ENCODE measurements at regions not wholly inside any gene's neighbourhood (a gene's known extent, or its start where the extent isn't known, plus 50 kb on each side); places are given as distances from the start of the nearest gene placed in this dataset.
"Not testable (repeated sequence)": the region's sequence is repeated elsewhere in the genome, so short reads cannot be mapped to it uniquely, and the experiment has no call there.

- no peak for DNase-seq
Measured at GRCh38 chr5:174583071-174583470, 141.3 kb upstream of the MSX2 start.

DNA sequence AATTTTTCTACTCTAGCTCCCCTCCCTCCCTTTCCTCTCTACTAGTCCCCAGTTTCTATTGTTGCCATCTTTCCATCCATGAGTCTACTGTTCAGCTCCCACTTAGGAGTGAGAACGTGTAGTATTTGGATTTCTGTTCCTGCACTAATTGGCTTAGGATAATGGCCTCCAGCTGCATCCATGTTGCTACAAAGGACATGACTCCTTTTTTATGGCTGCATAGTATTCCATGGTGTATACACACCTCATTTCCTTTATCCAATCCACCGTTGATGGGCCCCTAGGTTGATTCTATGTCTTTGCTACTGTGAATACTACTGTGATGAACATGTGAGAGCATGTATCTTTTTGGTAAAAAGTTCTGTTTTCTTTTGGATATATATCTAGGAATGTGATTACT is 138.9 kb upstream of the MSX2 start:
- no peak for DNase-seq

- not testable (repeated sequence) for DNase-seq
Measured at GRCh38 chr5:174586163-174586562, 138.2 kb upstream of the MSX2 start.

DNA sequence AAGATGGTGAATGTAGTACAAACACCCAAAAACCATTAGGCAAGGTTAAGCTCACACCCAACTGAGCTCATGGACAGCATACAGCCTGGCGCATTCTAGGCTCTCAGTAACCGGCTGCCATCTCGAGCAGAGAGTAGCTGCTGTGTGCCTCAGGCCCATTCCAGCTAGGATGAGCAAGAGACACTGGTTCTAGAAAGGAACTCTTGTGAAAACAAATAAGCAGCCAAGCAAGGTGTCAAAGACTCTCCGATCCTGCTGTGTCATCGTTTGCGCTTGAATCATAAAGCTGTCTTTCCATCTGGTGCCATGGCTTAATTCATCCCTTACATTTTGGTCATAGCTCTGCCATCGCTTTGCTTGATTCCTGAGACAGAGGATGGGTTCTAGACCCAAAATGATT is 135.4 kb upstream of the MSX2 start:
- DNase-seq = no peak

DNA sequence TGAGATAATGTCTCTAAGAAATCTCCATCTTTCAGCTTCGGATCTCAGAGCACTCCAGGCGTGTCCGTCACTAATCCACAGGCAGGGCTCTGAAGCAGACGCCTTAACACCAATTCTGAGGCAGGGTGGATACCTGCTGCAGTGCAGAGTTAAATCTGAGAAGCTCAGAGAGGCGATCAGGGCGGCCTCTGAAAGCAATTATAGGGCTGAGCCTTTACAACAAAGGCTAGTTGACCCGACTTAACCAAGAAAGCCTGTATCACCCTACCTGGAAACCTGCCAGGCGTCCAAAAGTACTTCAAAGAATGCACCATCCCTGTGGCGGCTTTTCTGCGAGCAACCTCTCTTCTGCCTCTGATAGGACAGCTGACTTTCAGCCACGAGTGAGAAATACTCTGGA is 134.8 kb upstream of the MSX2 start:
- no peak for DNase-seq

- DNase-seq = no peak
Measured at GRCh38 chr5:174590820-174591219, 133.6 kb upstream of the MSX2 start.

GRCh38 chr5:174596429-174596828 is 128.0 kb upstream of the MSX2 start:
- DNase-seq = no peak

GRCh38 chr5:174599992-174600391 is 124.4 kb upstream of the MSX2 start:
- DNase-seq = no peak

- DNase-seq = no peak
Measured at GRCh38 chr5:174601946-174602345, 122.4 kb upstream of the MSX2 start.

DNA sequence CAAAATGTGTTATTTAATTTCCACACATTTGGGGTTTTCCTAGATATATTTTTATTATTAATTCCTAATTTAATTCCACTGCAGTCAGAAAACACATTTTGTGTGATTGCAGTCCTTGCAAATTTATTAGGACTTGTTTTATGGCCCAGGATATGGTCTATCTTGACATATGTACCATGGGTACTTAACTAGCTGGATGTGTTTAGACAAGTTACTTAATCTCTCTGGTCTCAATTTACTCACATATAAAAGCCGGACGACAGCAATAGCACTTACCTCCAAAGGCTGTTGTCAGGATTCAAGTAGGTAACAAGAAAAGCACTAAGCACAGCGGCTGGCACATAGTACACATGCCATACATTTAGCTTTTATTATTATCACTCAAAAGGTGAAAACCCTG is 118.2 kb upstream of the MSX2 start:
- no peak for DNase-seq

DNA sequence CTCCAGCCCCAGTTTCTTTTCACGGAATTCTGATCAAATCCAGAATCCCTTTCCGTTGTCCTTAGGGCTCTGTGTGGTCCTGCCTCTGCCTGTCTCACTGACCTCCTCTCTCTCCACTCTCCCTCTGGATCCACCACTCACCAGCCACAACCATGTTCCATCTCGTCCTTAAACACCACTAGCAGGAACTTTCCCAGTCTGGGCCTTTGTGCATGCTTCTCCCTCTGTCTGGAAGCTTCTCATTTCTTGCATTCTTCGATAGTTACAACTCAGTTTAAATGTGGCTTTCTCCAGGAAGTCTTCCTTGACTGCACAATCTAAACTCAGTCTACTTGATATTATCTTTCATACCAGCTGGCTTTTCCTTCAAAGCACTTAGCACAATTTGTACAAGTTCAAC is 117.7 kb upstream of the MSX2 start:
- no peak for DNase-seq

- no peak for DNase-seq
Measured at GRCh38 chr5:174607205-174607604, 117.2 kb upstream of the MSX2 start.

GRCh38 chr5:174607916-174608315 is 116.5 kb upstream of the MSX2 start:
- DNase-seq = no peak

GRCh38 chr5:174608631-174609097 is 115.7 kb upstream of the MSX2 start:
- peak in 27 of 51 donors; percentile 1 to 49 (median 12) for DNase-seq

DNA sequence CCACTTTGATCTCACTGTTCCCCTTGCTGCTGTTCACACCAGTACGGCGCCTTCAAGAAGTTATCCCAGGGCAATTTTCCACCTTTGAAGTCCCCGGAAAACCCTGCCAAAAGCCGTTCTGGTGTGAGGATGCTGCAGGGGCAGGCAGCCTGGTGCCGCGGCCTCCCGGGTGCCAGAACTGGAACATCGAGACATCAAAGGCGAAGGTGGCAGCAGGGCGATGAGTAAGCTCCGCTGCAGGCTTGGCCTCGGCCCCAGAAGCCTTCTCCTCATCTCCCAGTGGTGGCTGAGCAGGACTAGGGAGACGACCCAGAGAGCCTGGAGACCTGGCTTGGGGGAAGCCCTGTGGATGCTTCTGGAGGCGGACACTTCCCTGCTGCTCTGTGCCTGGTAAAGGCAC is 115.3 kb upstream of the MSX2 start:
- DNase-seq = no peak

DNA sequence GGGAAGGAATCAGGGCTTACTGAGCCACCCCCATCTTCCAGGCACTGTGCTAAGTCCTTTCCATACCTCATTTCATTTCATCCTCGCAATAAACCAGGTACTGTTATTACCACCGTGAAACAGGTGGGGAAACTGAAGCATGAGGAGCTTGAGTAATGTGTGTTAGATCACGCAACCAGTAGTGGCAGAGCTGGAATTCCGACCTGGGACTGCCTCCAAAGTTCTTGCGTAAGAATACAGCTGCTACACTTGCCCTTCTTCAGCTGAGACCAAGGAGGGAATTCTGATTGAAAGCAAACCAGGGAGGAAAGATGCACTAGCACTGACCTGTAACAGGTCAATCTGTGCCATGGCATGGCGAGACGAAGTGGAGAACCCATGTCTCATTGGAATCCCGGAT is 113.4 kb upstream of the MSX2 start:
- DNase-seq = no peak

DNA sequence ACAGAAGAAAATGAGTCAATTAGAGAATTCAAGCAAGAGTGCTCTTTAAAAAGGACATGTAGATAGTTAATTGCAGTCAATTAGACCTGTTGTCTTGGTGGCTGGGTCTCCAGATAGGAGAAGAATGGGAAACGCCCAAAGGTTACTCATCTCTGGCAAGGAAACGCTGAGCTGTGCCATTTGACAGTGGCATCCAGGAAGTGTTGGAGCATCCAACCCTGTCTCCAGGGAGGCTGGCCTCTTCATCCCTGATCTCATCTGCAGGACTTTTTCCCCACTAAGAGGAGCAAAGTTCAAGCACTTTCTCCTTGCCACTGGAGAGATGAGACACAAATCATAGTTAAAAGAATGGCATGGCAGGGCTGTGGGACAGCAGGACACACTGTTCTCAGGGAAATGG is 111.7 kb upstream of the MSX2 start:
- no peak for DNase-seq

GRCh38 chr5:174614500-174615135 is 109.8 kb upstream of the MSX2 start:
- no peak for DNase-seq

DNA sequence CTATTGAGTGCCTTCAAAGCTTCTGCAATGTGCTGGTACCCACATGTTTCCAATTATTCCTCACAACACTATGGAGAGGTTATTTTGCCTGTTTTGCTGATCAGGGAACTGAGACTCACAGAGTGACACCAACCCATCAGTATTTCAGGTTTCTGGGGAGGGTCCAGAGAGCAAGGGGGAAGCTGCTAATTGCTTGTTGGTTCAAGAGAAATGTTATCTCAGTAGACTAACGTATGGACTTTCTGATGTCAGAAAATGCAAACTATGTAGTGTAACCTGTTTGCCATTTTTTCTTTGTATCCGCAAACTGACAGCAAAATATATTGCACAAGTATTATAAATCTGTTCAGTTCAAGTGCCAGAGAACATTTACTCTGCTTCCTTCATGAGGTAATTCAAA is 108.3 kb upstream of the MSX2 start:
- no peak for DNase-seq

DNA sequence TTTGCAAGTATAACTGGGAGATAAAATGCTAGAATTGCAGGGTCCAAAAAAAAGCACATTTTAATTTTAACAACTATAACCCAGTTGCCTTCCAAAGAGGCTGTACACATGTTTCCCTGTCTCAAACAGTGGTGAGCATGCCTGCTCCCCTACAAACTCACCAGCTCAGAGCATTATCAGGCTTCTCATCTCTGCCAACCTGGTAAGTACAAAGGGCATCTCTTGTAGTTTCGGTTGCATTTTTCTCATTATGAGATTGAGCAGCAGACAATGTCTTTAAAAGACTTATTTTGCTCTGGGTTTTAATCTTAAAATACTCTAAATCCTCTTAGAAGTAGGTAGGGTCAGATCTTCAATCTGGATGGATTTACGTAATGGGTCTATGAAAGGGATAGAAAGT is 107.1 kb upstream of the MSX2 start:
- no peak for DNase-seq

DNA sequence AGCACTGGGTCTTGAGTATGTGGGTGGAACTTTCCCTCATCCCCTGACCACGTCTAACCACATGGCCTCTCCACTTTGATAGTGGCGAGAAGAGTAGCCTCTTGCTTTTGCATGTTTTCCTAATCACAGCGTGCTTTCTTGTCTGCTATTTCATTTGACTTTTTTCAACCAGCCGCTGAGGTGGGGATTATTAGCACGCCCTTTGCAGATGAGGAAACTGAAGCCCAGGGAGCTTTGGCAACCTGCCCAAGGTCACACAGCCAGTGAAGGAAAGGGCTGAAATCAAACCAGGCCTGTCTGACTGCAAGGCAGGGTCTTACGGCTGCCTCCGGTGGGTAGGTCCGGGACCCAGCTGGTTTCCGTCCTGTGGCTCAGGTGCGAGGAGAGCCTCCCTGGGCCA is 106.5 kb upstream of the MSX2 start:
- no peak for DNase-seq

- no peak for DNase-seq
Measured at GRCh38 chr5:174618589-174618988, 105.8 kb upstream of the MSX2 start.

DNA sequence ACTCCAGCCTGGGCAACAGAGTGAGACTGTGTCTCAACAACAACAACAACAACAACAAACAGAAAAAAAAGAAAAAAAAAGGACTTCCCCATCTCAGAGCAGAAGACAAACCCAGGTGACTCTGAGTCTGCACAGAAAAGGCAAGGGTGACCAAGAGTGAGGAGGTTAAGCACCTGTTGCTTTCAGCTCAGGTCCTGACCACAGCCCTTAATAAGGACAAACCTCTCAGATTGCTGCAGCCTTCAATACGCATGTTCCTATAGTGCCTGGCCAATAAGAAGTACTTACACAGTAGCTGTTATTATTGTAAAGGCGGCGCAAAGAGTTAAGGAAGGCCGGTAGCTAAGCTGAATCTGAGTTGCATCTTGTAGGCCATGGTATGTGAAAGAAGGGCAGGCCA is 102.3 kb upstream of the MSX2 start:
- DNase-seq = no peak

- DNase-seq = no peak
Measured at GRCh38 chr5:174623018-174623417, 101.4 kb upstream of the MSX2 start.

All from hypothalamus (tissue), 51 donors.